G401.6 (cell line): ENCODE measurements at regions not wholly inside any gene's neighbourhood (a gene's known extent, or its start where the extent isn't known, plus 50 kb on each side); places are given as distances from the start of the nearest gene placed in this dataset.
"Not testable (repeated sequence)": the region's sequence is repeated elsewhere in the genome, so short reads cannot be mapped to it uniquely, and the experiment has no call there.

Source experiments
- FAIRE-seq: peaks from 2 replicates; lab custom pipeline; 2012; peaks lifted over from hg19 to GRCh38; lab: Jason Lieb, UNC

DNA sequence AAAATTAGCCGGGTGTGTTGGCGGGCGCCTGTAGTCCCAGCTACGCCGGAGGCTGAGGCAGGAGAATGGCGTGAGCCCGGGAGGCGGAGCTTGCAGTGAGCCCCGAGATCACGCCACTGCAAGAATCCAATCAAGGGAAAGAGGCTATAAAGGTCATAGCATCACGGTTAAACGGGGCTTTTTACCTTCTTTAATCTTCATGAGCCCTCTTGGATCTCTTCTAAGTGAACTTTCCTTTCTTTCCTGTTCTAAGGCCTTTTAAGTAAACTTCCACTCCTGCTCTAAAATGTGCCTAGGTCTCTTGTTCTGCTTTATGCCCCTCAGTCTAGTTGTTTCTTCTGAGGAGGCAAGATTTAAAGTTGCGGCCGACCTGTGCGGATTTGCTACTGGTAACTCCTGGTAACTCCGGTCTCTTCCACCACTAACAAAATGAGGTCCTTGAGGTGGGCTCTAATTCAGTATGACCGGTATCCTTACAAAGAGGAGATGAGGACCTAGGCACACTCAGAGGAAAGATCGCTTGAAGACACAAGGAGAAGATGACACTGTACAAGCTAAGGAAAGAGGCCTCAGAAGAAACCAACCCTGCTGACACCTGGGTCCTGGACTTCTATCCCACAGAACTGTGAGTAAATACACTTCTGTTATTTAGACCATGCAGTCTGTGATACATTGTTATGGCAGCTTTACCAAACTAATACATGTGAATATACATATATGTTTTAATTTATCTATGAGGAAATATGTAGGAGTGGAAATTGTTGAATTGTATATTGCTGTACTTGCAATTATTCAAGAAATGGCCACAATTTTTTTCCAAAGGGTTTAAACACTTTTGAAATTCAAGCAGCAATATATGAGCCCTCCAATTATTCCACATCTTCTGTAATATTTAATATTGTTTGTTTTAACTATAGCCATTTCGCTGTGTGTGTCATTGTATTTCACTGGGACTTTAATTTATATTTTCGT is 331.5 kb upstream of the CNTNAP2 start:
- FAIRE-seq = no peak

DNA sequence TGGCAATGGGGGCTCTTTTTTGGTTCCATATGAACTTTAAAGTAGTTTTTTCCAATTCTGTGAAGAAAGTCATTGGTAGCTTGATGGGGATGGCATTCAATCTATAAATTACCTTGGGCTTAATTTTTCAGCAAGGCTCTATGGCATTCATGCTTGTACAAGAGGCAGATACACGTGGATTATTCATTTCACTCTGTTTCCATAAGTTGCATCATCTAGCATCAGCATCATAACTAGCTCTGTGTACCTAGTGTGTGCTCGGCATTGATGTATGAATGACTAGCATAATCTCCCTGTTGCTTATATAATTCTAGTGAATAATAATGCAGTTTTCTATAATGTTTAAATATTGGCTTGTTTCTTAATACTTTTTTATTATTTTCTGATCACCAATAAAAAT is 335.2 kb upstream of the CNTNAP2 start:
- FAIRE-seq = peak; percentile 78

DNA sequence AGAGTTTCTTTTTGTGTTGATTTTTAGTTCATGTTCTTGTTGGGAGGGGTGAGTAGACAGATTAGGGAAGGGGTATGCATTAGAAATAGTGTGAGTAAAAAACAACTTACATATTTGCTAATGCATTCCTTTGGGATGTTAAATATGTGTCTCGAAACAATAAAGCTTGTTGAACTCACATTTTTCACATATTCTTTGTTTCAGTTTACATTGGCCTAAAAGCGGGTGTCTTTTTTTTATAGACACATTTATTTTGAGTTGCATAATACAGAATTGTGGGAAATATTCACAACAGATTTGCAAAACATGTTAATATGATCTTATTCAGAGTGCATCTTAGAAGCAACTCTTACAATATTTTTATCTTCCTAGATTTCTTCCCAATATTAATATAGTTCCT is 337.5 kb upstream of the CNTNAP2 start:
- FAIRE-seq = no peak

DNA sequence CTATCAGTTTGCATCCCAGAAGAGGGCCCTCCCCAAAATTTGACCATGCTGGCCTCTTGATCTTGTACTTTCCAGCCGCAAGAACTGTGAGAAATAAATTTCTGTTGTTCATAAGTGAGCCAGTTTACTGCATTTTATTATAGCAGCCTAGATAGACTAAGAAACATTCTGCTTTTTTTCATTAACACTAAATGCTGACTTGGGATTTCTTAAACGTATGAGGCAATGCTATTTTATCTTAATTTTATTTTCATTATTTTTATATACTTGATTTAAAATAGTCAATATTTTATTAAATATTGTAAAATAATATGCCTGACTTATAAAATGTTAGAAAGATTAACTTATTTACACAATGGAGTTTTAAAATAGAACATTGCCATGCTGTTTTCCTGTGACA is 341.8 kb upstream of the CNTNAP2 start:
- FAIRE-seq = peak; percentile 27

DNA sequence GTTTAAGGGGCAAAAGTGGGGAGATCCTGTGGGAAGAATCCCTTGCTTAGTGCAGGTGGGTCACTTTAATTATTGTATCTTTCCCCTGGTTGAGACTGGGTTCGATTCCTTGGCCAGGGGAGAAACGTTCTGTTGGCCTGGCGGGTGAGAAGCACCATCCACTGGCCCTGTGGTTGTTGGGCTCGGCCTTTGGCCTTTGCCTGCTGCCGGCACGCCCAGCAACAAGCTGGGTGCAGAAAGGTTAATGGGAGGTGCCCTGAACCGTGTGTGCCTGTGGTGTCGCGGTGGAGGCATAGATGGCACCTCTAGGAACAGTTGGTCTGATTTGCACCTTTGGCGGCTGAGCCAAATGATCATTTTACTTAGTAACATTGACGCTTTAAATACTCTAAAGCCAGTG is 363.6 kb upstream of the CNTNAP2 start:
- FAIRE-seq = no peak

DNA sequence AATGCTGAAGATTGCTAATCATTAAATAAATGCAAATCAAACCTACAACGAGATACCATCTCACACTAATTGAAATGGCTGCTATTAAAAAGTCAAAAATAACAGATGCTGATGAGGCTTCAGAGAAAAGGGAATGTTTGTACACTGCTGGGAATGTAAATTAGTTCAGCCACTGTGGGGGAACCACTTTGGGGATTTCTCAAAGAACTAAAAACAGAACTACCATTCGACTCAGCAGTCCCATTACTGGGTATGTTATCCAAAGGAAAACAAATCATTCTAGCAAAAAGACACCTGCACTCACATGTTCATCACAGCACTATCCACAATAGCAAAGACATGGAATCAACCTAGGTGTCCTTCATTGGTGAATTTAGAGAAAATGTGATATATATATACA is 379.0 kb upstream of the CNTNAP2 start:
- FAIRE-seq = no peak

DNA sequence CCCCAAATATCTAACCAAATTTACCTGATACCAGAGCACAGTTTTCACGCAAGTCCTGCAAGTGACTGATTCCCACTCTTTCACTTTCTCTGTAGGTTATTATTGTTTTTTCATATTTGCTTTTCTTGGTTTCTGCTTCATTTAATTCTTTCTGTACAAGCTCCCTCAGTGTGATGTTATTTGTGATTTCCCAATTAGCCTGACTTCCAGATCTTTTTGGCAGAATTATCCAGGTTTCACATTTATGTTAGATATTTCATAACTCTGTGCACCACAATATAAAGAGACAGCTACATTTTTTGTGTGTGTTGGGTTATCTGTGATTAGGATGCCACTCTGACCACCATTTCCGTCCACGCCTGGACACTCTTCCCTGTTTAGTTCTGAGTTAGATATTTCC is 381.5 kb upstream of the CNTNAP2 start:
- FAIRE-seq = no peak

DNA sequence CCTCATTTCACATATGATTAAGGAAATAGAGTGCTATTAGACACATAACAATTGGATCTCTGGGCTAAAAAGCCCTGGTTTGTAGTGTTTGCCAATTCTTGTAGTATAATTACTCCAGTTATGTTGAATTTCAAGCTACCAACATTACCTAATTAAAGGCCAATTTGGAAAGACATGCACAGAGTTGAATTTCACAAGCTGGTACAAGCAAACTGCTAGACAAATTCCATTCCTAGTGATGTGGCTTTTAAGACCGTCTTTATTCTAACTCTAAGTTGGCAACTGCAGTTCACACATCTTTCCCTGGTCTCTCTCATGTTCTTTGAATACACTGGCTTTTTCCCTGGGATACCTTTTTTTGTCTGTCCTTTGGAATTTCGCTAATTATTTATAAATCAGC is 384.1 kb upstream of the CNTNAP2 start:
- no peak for FAIRE-seq

DNA sequence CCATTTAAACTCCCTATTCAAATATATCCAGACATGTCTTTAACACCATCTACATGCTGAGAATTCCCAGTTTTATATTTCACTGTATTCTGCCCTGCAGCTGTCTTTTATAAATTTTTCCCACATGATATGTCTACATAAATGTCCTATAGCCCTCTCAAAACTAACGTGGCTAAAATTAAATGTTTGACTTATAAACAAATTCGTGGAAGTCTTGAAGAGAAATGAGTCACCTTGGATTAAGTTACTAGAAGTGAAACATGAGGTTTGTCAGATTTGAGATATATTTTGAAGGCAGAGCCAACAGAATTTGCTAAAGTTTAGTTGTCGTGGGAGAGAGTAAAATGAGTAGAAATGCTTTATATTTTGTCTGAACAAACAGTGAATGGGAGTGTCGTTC is 386.9 kb upstream of the CNTNAP2 start:
- FAIRE-seq = no peak

DNA sequence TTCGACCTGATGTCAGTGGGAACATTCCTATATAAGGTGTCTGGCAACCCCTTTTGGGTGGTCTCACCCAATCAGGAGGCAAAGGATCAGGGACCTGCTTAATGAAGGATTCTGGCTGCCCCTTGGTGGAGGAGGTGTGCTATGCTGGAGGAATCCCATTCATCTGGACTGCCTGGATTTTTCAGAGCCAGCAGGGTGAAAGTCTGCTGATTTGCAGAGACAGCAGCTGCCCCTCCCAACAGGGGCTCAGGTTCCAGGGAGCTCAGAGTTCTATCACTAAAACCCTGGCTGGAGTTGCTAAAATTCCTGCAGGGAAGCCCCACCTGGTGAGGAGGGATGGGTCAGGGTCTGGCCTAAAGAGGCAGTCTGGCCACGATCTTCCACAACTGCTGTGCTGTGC is 398.5 kb upstream of the CNTNAP2 start:
- FAIRE-seq = no peak

DNA sequence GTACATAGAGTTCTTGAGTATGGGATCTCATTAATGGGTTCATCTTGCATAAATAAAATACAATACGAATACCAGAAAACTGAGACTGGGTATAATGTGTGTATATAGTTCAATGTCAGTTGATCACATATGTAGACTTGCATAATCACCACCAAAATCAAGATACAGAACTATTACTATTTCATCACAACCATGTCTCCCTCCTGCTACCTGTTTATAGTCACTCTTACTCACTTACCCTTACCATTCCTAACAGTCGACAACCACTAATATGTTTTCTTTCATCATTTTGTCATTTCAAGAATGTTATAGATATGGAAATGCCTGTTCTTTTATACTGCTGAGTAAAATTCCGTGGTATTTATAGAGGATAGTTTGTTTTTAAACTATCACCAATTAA is 416.1 kb upstream of the CNTNAP2 start:
- FAIRE-seq = no peak

DNA sequence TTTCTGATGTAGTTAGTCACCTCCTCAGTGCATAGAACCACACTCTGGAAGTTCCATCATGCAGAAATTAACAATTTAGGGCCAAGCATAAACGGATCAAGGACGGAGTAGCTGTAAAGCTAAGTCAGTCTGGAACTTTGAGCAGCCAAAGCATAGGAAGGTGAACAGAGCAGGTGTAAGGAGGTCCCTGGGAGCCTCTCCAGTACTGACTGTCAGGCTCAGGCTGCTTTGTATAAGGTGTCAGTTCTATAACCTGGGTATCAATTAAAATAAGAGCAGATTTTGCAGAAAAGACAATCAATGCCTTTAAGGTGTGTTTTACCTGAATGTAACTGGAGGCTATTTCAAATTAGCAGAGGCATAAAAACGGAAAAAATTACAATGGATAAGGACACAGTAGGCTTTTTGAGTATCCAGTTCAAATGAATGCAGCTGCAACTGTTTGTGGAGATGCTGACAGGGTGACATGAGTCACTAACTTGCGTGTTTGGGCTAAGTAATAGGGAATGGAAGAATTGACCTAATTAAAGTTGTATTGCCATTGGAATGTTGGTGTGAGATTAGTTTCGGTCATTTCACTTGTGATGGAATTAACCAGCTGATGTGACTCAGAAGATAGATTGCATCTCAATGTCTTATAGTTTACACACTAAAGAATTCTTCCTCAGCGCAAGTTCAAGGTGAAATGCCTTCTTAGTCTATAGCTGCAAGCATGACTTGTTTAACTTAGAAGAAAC is 417.9 kb upstream of the CNTNAP2 start:
- FAIRE-seq = no peak

DNA sequence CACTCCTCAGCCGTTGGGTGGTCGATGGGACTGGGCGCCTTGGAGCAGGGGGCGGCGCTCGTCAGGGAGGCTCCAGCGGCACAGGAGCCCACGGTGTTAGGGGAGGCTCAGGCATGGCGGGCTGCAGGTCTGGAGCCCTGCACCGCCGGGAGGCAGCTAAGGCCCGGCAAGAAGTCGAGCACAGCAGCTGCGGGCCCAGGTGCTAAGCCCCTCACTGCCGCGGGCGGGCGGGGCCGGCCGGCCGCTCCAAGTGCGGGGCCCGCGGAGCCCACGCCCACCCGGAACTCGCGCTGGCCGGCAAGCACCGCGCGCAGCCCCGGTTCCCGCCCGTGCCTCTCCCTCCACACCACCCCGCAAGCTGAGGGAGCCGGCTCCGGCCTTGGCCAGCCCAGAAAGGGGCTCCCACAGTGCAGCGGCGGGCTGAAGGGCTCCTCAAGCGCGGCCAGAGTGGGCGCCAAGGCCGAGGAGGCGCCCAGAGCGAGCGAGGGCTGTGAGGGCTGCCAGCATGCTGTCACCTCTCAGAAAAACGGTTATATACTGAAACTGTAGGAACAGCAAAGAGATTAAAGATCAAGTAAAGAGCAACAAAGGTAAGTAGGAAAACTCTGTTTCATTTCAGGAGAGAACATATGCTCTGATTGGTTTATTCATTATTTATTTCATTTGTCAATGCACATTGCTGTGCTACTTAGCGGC is 419.0 kb upstream of the CNTNAP2 start:
- FAIRE-seq = not testable (repeated sequence)

DNA sequence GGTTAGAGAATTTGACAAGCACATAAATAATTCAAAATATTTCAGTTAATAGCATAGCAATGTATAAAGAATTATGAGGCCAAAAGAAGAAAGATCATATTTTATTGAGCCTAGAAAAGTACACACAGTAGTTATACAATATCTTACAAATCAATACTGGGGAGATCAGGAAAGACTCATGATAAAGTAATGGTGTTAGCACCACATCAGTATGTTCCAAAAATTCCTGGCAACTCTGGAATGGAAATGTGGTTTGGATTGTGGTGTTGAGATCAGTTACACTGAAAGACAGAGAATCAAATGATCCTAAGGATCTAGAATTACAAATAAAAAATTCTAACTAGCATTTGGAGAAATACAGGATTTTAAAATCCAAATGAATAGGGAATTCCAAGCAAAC is 420.5 kb upstream of the CNTNAP2 start:
- FAIRE-seq = no peak

DNA sequence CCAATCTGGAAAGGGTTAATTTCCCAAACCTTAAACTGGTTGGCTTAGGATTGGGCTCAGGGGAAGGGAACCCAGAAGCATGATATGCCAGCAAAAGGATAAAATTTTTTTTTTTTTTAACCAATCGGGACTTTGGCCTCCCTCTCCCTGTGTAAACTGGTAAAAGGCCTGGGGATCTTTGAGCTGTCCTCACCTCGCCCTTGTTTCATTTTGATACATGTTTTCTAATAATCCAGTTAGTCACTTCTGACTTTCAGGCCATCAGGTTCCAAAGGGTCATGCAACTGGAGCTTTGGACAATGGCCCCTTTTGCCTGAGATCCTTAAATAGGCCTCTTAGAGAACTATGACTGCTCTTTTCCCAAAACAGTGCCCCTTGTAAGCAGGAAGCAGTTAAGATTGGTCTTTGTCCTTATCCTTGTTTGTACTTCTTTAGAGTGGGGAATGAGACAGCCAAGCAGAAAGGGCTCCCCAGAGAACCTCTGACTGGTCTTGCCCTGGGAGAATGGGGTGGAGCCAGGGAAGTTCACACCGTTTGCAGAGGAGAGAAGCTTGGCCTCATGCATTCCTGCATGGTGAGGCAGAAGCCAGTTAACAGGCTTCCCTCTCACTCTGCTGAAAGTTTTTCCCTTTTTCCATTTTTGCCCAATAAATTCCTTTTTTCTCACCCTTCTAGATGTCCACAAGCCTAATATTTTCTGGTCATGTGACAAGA is 424.2 kb upstream of the CNTNAP2 start:
- no peak for FAIRE-seq

DNA sequence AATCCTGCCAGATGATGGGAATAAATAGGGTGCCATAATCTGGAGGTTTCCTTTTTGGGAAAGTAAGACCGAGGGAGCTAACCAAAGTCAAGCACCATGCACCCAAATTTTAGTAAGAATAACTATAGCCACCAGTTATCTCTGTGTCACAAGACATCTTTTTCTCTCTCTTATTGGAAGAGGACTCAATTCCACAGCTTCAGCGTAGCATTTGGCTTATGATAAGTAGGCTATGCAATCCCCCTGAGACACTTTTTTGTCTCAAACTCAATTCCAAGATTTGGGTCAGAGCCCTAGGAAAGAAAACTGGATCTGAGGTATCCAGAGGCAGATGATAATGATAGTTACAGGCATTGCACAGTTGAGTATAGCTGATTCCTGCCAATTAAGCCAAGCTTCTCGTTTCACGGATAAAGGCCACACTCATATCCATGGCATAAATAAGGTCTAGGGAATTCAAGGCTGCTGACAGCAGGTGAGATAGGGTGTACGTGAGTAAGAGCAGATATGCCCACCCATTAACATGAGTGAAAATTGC is 425.2 kb upstream of the CNTNAP2 start:
- FAIRE-seq = no peak

DNA sequence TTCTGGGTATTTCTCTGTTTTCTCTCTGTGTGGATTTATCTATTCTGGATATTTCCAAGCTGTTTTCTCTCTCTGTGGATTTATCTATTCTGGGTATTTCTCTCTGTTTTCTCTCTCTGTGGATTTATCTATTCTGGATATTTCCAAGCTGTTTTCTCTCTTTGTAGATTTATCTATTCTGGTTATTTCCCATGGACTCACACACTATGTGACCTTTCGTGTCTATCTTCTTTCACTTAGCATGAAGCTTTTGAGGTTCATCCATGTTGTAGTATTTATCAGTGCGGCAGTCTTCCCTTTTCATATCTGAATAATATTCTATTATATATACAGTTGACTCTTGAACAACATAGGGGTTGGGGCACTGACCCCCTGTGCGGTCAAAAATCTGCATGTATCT is 435.0 kb upstream of the CNTNAP2 start:
- FAIRE-seq = no peak

DNA sequence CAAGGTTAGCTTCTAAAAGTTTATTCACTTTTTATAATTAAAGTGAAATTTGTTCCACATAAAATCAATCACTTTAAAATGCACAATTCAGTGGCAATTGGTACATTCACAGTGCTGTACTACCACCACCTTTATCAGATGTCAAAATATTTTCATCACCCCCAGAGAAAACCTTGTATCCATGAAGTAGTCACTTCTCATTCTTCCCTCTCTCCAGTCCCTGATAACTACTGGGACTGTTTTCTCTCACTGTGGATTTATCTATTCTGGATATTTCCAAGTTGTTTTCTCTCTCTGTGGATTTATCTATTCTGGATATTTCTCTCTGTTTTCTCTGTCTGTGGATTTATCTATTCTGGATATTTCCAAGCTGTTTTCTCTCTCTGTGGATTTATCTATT is 435.4 kb upstream of the CNTNAP2 start:
- no peak for FAIRE-seq

DNA sequence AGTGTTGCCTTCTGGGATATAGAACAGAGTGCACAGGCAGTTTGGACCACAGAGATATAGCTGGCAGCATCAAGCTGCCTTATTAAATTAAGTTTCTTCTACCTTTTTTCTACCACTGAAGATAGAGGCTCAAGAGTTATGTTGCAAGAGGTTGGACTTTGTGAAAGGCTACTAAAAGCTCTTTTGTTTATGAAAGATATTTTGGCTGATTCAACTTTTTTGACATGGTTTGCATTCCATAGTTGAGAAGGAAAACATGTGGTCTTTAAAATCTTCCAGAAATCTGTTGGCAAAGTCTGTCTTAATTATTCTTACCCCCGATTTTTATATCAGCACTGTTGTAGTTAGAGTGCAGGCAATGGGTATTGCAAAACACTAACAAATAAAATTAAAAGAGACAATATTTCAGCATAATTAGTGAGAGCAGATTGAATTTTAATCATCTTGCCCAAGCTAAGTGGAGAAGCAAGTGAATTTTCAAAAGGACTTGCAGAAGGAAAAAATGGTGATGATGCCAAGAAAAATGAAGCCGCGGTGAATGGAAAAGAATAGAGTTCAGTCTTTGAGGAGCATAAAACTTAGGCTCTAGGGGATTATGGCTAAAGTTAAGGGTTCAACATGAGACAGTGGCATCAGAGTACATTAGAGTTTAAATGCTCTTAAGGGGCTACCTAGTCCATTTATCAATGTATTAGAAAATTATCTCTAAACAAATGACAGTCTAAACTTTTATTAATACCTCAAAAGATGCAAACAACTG is 450.9 kb upstream of the CNTNAP2 start:
- FAIRE-seq = no peak

DNA sequence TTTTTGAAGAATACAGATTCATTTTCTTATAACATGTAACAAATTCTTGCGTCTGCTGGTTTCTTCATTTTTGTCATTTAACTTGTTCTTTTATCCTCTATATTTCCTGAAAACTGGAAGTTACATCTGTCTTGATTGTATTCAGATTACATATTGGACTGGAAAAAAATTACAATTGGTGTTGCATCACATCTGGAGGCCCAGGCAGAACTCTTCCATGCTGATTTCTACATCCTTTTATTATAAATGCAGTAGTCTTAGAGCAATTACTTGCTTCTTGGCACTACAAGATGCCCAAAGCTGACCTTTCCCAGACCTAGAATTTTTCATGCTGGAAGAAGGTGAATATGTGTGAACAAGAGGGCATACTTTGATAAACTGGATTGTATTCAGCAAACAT is 460.9 kb upstream of the CNTNAP2 start:
- no peak for FAIRE-seq

DNA sequence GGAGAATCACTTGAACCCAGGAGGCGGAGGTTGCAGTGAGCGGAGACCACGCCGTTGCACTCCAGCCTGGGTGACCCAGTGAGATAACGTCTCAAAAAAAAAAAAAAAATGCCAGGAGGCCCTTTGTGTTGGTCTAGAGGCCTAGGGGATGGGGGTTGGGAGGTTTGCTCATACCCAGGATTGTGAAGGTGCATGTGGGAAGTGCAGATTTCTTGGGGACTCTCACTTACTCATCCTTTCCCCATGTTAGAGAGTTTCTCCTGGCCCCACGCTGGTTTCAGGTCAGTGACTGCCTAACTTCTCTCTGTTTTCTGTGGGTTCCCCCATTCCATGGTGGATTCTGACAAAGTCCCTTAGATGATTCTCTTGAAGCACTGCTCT is 471.5 kb upstream of the CNTNAP2 start:
- no peak for FAIRE-seq
